ENCODE measurements at regions not wholly inside any gene's neighbourhood (a gene's known extent, or its start where the extent isn't known, plus 50 kb on each side); places are given as distances from the start of the nearest gene placed in this dataset.

GRCh38 chr5:148953711-148954110 lies 109.2 kb downstream of the SH3TC2 start:
- Histone ChIP-seq H3K9me3 (ENCODE audit: control insufficient read depth, low read depth, low read length) (no peaks in the 10 kb centered on the region), H3K79me2 (ENCODE audit: control insufficient read depth, insufficient read depth, low read length) (no peaks in the 10 kb centered on the region), H3K4me2 (ENCODE audit: control insufficient read depth, extremely low read depth, insufficient read depth, low read depth, low read length) (no peak overlapping the region), H4K20me1 (ENCODE audit: control insufficient read depth, extremely low read depth, insufficient read depth, low read length) (no peaks in the 10 kb centered on the region), H3K27ac (ENCODE audit: control insufficient read depth, insufficient read depth, low read length) (no peak overlapping the region), H3K36me3 (ENCODE audit: control insufficient read depth in 2 of 2, extremely low read depth in 1 of 2, insufficient read depth in 2 of 2, low read length in 2 of 2) (no peaks in the 10 kb centered on the region), H3K4me3 (ENCODE audit: control insufficient read depth in 2 of 3, extremely low read depth in 1 of 3, insufficient read depth in 2 of 3, low read depth in 1 of 3, low read length in 3 of 3) (no peak overlapping the region), H3K4me1 (ENCODE audit: control insufficient read depth, extremely low read depth, insufficient read depth, low read length) (peaks cover 42% of the 10 kb centered on the region), H2AFZ (ENCODE audit: control insufficient read depth, low read length) (no peak overlapping the region), H3K9ac (ENCODE audit: control insufficient read depth, extremely low read depth, insufficient read depth, low read length) (no peak overlapping the region), H3K9me1 (ENCODE audit: control insufficient read depth, extremely low read depth, insufficient read depth, low read length) (no peaks in the 10 kb centered on the region), H3K27me3 (ENCODE audit: control insufficient read depth, extremely low read depth, insufficient read depth, low read length) (no peaks in the 10 kb centered on the region)
- dilution Hi-C loops (cut with MboI; ENCODE audit: extremely low pct_ligation_motif_present, low sequenced_read_pairs), result no loop called here
- TF ChIP-seq, protein P1, sequence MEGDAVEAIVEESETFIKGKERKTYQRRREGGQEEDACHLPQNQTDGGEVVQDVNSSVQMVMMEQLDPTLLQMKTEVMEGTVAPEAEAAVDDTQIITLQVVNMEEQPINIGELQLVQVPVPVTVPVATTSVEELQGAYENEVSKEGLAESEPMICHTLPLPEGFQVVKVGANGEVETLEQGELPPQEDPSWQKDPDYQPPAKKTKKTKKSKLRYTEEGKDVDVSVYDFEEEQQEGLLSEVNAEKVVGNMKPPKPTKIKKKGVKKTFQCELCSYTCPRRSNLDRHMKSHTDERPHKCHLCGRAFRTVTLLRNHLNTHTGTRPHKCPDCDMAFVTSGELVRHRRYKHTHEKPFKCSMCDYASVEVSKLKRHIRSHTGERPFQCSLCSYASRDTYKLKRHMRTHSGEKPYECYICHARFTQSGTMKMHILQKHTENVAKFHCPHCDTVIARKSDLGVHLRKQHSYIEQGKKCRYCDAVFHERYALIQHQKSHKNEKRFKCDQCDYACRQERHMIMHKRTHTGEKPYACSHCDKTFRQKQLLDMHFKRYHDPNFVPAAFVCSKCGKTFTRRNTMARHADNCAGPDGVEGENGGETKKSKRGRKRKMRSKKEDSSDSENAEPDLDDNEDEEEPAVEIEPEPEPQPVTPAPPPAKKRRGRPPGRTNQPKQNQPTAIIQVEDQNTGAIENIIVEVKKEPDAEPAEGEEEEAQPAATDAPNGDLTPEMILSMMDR (optimal IDR thresholded peaks at IDR 0.05 in 1 of 3, IDR thresholded peaks at IDR 0.05 in 1 of 3, conservative IDR thresholded peaks at IDR 0.05 in 1 of 3; ENCODE audit: extremely low read depth in 1 of 3, insufficient read depth in 2 of 3, low read length in 3 of 3), result no peak
- TF ChIP-seq EZH2 (IDR thresholded peaks at IDR 0.05; ENCODE audit: low read length), result no peak
- DNase-seq (ENCODE audit: low read depth, low spot score), result no peak
- no peak for FAIRE-seq
